GM18498 (cell line): ENCODE measurements at regions not wholly inside any gene's neighbourhood (a gene's known extent, or its start where the extent isn't known, plus 50 kb on each side); places are given as distances from the start of the nearest gene placed in this dataset.

Experiments used
- ATAC-seq: cut with Tn5 transposase; IDR thresholded peaks from one replicate; pipeline ENCODE4 v1.9.1; 2021; ENCODE audit warnings: mild to moderate bottlenecking, moderate library complexity; ENCODE audit not compliant: unreplicated experiment

DNA sequence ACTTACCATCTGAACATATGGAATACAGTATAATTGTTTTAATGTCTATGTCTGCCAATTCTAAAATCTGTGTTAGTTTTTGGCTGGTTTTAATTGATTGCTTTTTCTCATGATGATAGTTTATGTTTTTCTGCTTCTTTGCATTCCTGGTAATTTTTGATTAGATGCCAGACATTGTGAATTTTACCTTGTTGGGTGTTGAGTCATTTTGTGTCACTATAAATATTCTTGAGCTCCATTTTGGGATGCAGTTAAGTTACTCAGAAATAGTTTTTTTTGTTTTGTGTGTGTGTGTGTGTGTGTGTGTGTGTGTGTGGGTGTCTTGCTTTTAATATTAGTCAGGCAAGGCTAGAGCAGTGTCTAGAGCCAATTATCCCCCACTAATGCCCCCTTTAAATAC, 818.8 kb upstream of the NR2F2 start:
- ATAC-seq = no peak

DNA sequence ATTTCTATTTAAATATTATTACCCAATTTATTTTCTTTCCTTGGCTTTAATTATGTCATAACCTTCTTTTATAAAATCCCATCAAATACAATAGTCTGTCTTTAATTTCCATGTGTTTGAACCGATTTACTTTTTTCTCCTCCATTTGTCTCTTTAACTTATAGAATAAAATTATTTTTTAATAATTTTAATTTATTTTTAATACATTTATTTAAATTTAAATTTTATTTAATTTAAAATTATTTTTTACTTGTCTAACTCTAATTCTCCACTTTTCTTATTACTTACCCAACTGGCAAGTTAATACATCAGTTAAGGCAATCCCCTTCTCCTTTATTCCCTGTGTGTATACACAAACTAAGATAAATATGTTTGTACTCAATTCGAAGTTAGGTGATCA, 817.6 kb upstream of the NR2F2 start:
- ATAC-seq = no peak

DNA sequence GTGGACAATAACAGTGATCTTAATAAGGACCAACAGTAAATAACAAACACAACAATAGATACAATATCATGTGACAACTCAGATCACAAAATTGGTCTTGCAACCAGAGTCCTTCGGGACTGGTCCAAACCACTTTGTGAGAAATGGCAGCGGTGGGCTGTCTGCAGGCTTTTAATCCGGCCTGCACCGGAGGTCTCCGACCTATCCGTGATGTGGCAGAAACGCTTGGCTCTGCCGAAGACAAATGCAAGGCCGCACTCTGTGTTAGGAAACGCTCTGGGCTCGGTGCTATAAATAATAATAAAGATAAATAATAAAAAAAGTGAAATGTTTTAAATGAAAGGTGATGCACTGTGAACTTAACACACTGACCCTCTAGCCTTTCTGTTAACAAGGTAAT, 810.6 kb upstream of the NR2F2 start:
- ATAC-seq = no peak

DNA sequence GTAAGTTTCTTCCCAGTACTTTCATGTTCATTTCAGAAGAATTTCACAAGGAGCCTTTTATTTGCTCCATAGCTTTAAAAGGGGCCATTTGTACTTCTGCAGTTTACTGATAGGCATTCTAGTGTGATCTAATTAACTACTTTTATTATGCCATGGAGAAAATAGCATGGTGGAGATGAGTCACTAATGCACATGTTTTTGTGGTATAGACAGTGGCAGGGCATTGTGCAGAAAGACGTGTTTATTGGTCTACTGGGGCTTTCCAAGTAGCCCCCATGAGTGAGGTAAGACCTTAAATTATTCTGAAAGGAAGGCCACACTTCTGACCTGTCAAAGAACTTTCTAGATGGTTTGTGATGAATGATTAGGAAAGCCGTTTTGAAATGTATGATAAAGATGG, 810.0 kb upstream of the NR2F2 start:
- ATAC-seq = no peak

DNA sequence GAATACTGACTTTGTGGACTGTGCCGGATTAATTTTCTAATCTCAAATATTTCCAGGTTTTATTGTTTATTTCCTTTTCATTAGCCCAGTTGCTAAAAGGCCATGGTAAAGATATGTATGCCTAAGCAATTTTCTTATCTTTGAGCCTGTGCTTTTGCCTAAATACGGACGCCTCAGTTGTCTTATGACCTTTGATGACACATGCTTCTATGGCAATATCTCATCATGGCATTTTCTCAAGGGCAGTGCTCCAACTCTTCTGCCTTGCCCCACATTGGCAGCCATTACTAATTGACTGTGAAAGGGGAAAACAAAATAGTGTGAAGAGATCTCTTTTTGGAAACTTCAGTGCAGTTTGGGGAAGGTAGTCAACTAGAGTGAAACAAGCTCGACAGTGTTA, 809.6 kb upstream of the NR2F2 start:
- no peak for ATAC-seq

DNA sequence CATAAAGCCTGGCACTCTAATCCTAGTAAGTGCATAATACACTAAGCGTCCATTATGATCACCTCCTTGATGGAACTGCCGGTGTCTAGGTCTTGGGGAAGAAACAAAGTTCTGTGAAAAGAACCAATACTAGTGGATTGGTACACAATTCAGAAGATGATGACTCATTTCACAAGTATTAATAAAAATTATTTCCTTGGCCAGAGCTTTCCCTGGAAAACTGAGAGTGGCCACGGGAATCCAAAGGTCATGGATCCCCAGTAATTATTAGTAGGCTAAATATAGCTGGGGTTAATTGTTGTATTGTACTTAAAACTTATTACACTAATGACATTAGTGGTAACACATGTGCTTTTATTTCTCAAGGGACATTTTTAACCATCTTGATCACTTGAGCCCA, 808.0 kb upstream of the NR2F2 start:
- ATAC-seq = no peak

DNA sequence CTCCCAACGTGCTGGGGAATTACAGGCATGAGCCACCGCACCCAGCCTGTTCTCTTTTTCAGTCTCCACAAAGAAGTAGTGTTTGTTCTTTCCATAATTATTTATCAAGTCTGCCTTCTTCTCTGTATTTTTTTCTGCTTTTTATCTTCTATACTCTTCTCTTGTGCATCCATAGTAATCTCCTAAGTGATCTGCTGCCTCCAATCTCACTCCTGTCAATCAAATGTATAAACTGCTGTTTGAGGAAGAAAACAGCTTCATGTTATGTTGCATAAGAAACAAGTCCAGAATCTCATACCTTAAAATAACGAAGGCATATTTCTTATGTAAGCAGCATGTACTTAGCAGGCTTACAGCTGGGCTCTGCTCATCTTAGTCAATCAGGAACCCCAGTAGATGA, 801.6 kb upstream of the NR2F2 start:
- no peak for ATAC-seq

DNA sequence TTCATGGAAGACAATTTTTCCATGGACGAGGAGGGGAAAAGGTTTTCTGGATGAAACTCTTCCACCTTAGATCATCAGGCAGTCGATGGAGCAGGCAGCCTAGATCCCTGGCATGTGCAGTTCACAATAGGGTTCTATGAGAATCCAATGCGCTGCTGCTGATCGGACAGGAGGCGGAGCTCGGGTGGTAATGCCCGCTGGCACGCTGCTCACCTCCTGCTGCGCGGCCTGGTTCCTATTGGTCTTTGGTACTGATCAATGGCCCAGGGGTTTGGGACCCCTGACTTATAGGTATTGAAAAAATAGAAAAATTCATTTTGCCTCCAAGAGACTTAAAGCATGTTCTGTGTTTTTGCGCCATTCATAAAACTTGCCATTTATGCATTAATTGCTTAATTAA, 793.9 kb upstream of the NR2F2 start:
- no peak for ATAC-seq

DNA sequence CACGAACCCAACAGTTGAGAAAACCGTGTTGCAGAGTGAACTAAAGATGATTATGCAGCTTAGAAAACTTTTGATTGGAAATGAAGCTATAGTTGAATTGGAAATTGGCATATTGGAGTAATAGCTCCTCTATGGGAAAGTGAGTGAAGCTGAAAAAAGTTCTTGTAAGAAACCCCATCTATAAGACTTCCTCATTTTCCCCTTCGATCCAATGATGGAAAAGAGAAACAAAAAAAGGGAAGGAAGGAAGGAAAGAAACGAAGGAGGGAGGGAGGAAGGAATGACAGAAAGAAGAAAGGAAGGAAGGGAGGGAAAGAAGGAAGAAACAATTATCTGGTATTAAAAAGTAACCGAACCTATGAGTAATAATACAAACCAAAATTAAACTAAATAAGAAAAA, 791.8 kb upstream of the NR2F2 start:
- no peak for ATAC-seq

DNA sequence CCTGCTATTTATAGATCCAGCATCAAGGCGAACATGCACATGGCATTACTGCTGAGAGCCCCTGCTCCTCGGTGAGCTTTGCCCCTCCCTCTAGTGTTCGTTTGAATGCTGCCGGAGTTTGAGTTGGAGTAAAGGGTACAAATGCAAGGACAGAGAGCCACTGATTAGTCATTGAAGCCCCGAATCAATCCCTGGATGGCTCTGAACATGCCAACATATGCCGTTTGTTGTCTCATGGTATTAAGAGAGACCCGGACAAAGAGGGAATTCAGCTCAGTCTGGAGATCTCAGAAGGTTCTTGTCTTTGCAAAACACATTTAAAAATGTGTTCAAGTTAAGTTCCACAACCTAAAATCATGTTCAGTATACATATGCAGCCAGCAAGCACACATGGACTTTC, 789.2 kb upstream of the NR2F2 start:
- ATAC-seq = no peak

DNA sequence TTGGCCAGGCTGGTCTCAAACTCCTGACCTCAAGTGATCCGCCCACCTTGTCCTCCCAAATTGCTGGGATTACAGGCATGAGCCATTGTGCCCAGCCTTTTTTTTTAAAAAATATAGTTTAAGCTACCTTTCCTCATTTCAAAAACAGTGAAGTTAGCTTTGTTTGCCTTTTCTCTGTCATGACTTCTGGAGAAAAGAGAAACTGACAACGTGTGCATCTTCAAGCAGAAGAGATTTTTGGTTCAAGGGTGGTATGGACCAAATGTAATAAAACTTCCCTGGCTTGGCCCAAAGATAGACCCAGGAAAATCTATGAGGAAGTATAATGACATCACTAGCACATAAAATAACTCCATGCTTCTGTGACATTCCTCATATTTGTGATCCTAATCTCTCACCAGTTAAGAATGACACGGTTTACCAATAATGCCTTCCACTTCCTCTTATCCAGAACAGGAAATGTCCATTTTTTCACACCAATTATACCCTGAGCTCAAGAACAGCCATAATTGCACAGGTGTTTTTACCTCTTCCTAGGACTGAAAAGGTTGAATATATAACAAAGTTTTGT, 781.2 kb upstream of the NR2F2 start:
- no peak for ATAC-seq

DNA sequence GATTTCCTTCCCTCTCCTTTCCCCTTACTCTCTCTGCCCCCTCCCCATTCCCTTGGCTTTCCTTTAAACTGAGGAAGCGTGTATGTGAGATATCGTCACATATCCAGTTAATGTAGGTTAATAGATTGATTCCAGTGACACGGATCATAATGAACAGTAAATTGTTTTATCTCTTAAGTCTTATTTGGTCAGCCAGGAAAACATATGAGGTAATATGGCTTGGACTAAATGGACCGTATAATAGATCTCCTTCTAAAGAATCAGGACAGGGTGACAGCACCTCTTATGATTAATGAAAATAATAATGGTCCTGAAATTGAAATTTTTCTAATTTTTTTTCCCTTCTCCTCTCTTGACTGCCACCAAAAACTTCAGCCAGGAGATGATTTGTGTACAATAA, 779.8 kb upstream of the NR2F2 start:
- no peak for ATAC-seq

DNA sequence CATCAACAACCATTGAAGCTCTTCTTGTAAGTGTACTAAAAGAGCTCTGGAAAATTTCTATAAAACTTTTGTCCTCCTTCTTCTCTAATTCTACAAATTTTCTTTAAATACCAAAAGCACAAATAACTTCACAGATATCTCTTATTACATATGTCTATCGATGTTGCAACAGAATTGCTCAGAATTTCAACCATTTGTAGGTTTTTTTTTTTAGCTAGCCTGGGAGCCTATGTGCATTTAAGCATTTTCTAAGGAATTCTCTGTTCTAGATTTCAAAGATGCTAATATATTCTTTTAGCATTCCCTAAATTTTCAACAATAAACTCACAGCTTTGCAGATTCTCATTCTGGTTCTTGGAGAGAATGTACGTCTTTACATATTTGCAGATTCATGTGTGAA, 774.3 kb upstream of the NR2F2 start:
- no peak for ATAC-seq

DNA sequence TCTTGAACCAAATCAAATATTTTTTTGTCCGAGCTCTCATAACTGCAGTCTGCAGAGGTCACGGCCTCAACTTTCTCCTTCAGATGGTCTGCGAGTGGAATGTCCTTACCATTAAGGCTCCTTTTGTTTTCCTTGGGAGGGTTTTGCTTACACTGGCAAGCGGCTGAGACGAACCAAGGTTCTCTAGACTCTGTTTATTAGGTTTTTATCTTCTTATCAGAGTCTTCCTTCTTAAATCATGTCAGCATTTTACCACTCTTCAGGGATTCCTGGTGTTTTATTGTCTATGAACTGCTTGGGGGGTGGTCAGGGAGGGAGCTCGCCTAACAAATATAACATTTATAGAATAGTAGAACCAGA, 773.7 kb upstream of the NR2F2 start:
- ATAC-seq = no peak

DNA sequence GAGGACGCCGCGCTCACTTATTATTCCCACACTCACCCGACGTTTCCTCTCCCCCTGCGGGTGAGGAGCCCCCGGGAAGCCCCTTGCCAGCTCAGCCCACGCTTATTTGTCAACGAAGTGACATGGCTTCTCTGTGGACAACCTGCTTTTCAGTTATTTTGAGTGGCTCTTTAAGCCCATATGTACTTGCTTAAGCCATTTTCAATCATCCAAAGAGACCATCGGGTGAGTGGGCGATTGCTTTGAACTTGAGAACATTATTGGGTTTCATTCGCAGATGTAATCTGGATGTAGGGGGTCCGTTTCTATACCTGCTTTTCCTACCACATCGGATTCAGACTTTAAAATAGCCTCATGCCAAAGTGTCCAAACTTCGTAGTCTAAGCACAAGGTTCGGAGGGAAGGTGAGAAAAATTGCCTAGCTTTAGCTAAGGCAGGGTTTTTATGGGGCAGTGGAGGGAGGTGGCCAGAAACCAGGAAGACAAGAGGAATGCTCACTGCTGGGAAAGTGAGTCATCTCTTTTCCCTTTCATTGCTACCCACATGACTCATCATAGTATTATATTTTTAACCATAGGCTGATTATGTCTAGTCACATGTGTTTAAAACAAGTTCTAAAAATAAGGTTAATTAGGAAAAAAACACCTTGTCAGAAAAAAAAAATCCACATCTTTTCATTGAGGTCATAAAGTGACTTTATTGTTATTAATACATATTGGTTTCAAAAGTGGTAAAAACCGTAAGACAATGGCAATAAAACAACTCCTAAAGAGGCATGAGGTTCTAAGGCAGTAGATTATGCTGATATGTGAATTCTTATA, 773.1 kb upstream of the NR2F2 start:
- ATAC-seq = no peak

DNA sequence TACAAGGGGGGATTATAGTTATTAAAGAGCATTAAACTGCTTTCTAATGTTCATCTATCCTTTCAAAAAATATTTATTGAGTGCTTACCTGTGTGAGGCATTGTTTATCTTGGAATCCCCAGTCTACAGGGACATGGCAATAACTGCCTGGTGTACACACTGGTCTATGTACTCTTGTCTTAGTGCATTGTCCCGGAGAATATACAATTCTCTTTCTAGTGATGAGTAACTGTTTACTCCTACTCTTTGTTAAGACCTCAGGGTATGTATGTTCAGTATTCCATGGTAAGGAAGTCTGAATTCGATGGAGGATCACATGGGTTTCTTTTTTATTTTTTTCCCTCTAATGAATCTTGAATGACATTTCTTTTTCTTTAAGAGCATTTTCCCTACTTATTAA, 772.4 kb upstream of the NR2F2 start:
- ATAC-seq = no peak

DNA sequence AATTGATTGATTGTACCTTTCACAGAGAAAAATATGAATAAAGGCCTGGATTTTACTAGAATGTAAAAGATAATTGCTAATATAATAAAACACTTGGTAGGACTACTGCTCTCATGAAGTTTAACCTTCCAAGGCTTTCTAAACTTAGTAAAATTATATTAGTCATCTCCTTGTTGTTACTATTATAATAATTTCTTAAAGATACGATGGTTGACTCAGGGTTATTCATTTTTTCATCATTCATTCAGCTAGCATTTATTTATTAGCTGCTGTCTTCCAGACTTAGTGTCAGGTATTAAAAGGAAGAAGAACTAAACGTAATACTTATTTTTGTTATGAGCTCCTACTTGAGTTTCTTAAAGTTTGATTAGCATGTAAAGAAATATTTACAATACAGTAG, 771.6 kb upstream of the NR2F2 start:
- ATAC-seq = no peak

DNA sequence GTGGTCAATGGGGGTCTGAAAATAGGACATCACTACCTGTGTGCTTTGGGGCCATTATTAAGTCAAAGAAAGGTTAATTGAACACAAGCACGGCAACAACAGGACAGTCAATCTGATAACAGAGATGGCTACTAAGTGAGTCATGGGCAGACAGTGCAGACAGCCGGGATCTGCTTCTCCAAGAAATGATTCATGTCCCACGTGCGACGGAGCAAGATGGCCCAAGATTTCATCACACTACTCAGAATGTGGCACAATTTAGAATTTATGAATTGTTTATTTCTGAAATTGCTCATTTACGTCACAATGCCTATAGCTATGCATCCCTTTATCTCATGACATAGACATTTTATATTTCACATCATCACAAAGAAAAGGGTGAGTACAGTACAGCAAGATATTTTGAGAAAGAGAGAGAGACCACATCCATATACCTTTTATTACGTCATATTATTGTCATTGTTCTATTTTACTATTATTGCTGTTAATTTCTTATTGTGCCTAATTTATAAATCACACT, 770.6 kb upstream of the NR2F2 start:
- ATAC-seq = no peak

DNA sequence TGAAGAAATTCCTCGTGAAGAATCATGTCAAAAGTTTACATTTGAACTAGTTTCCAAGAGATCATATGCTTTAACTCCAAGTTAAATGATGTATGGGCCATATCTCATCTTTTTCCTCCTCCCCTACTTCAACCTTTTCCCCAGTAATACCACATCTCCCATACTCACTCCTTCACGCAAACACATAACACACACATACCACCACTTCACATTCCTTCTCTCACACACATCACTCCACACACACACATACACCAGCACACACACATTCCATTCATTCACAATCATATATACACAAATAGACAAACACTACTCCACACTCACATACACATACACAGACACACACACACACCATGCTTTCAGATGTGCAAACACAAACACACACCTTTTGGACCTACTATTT, 769.0 kb upstream of the NR2F2 start:
- no peak for ATAC-seq

DNA sequence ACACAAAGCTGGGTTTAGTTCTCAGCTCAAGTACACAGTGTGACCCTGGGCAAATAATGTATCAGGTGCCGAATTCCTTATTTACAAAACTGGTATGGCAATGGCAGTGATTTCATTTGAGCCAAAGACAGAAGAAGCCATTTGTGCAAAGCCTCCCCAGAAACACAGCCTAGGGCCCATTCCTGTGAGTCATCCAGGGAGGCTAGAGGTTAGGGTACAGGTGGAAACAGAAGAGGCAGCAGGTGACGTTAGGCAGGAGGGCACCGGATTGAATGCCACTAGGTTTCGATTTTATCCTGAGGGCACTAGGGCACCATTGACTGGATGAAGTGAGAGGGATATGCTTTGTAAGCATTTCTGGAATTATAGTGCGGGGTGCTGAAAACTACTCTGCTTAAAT, 766.9 kb upstream of the NR2F2 start:
- no peak for ATAC-seq

DNA sequence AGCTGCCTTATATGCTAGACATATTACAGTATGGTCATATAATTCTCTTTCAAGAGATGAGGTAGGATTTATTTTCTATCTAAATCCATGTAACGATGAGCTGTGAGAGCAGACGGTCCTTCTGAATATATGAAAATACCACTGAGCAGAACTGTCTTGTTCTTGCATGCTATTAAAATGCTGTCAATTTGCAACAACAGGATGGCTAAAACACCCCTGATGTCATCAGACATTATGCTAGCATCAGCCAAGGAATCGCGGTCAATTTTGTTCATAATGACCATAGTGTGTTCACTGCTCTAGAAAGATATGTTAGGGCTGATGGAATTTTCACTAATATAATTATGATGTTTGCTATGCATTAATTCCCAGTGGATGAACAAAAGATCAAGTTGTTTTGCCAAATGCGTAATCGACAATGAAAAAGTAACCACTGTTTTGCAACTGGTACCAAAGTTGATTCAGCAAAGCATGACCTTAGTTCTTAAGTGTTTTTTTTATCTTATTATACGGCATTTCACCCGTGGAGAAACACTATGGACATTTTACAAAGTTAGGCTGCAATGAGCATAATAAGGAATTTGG, 765.4 kb upstream of the NR2F2 start:
- ATAC-seq = no peak

DNA sequence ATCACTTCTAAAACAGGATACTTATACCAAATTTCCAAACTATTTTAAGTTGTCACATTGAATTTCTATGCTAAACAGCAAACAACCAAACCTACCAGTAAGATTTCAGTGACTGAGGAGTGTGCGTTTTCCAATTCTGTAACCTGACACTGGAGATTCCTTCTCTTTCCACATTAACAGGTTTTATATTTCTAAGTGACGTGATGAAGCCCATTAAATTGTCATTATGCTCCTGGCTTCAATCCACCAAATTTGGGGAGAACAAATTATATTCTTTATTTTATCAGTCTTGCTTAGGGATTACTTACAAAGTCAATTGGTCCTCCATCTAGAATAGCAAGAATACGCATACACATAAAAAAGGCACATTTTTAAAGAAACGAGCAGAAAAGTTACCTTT, 764.8 kb upstream of the NR2F2 start:
- no peak for ATAC-seq
